Upper lobe of right lung (tissue), 1 donor: ENCODE measurements at regions not wholly inside any gene's neighbourhood (a gene's known extent, or its start where the extent isn't known, plus 50 kb on each side); places are given as distances from the start of the nearest gene placed in this dataset.

Source experiments
- ATAC-seq: fragments of 200-7000 bp; cut with Tn5 transposase; one replicate; pipeline ENCODE4 v1.9.1; 2020; ENCODE audit warnings: mild to moderate bottlenecking, moderate library complexity
- DNase-seq: peaks from one replicate; pipeline ENCODE4 v3.0.0-alpha.2; 2020
- H3K27ac ChIP-seq: fragments of 200-600 bp; one replicate; pipeline ENCODE4 v1.8.0; 2022
- H3K27me3 ChIP-seq: fragments of 200-600 bp; one replicate; pipeline ENCODE4 v1.8.0; 2022; ENCODE audit warnings: mild to moderate bottlenecking
- H3K36me3 ChIP-seq: fragments of 200-600 bp; one replicate; pipeline ENCODE4 v1.8.0; 2022
- H3K4me1 ChIP-seq: fragments of 200-600 bp; one replicate; pipeline ENCODE4 v1.8.0; 2022
- H3K4me3 ChIP-seq: fragments of 200-600 bp; one replicate; pipeline ENCODE4 v1.8.0; 2022; ENCODE audit warnings: mild to moderate bottlenecking
- H3K9me3 ChIP-seq: fragments of 200-600 bp; one replicate; pipeline ENCODE4 v1.8.0; 2022
- CTCF ChIP-seq: fragments of 200-600 bp; IDR thresholded peaks from one replicate; pipeline ENCODE4 v1.8.0; 2022; ENCODE audit warnings: antibody characterized with exemption
- intact Hi-C: fragments of 100-400 bp; cut with DNase I; formaldehyde crosslinking; loops from one replicate; pipeline ENCODE4 v1.11.0; 2022
- donor health status: DM: no; HTN: yes; CAD: no; lungs with severe emphysema.

- H3K9me3 ChIP-seq = no peaks in the 10 kb centered on the region
- intact Hi-C loops = no loop called here
- no peak overlapping the region for H3K27ac ChIP-seq
- H3K36me3 ChIP-seq = no peaks in the 10 kb centered on the region
- H3K27me3 ChIP-seq = no peaks in the 10 kb centered on the region
- no peak for DNase-seq
- TF ChIP-seq CTCF = no peak
- H3K4me3 ChIP-seq = no peak overlapping the region
- no peak for ATAC-seq
- H3K4me1 ChIP-seq = peaks cover 2% of the 10 kb centered on the region
Observed at GRCh38 chr1:30188999-30189398, 534.4 kb downstream of the MATN1 start.

- H3K27me3 ChIP-seq = no peaks in the 10 kb centered on the region
Observed at GRCh38 chr1:30188329-30188728, 535.1 kb downstream of the MATN1 start.

GRCh38 chr1:30187413-30188023 is 535.9 kb downstream of the MATN1 start:
- H3K27me3 ChIP-seq = no peaks in the 10 kb centered on the region
- no peaks in the 10 kb centered on the region for H3K9me3 ChIP-seq
- no peaks in the 10 kb centered on the region for H3K36me3 ChIP-seq
- no peak overlapping the region for H3K4me3 ChIP-seq
- peaks cover 2% of the 10 kb centered on the region for H3K4me1 ChIP-seq
- no peak for ATAC-seq
- no peak overlapping the region for H3K27ac ChIP-seq
- intact Hi-C loops = no loop called here
- TF ChIP-seq CTCF = no peak
- no peak for DNase-seq

More at GRCh38 chr1:30188329-30188728, 535.1 kb downstream of the MATN1 start:
- Histone ChIP-seq H3K27ac (no peak overlapping the region), H3K9me3 (no peaks in the 10 kb centered on the region), H3K36me3 (no peaks in the 10 kb centered on the region), H3K4me3 (no peak overlapping the region), H3K4me1 (peaks cover 2% of the 10 kb centered on the region)
- peak; percentile 32 for DNase-seq
- ATAC-seq = no peak
- no peak for TF ChIP-seq CTCF
- intact Hi-C loops = no loop called here

GRCh38 chr1:30186586-30186985 is 536.8 kb downstream of the MATN1 start:
- H3K27me3 ChIP-seq = no peaks in the 10 kb centered on the region
- ATAC-seq (no peak), DNase-seq (no peak)
- no peak for TF ChIP-seq CTCF
- no peak overlapping the region for H3K4me3 ChIP-seq
- H3K27ac ChIP-seq = no peak overlapping the region
- H3K9me3 ChIP-seq = no peaks in the 10 kb centered on the region
- intact Hi-C loops = no loop called here
- H3K4me1 ChIP-seq = peaks cover 2% of the 10 kb centered on the region
- no peaks in the 10 kb centered on the region for H3K36me3 ChIP-seq

- no peak overlapping the region for H3K4me3 ChIP-seq
- intact Hi-C loops = no loop called here
- H3K27me3 ChIP-seq = no peaks in the 10 kb centered on the region
- DNase-seq = no peak
- no peaks in the 10 kb centered on the region for H3K4me1 ChIP-seq
- H3K27ac ChIP-seq = no peak overlapping the region
- no peaks in the 10 kb centered on the region for H3K9me3 ChIP-seq
- no peaks in the 10 kb centered on the region for H3K36me3 ChIP-seq
- no peak for ATAC-seq
- no peak for TF ChIP-seq CTCF
Observed at GRCh38 chr1:30185809-30186208, 537.6 kb downstream of the MATN1 start.

GRCh38 chr1:30185313-30185712 is 538.1 kb downstream of the MATN1 start:
- Histone ChIP-seq H3K36me3 (no peaks in the 10 kb centered on the region), H3K9me3 (no peaks in the 10 kb centered on the region), H3K4me1 (no peaks in the 10 kb centered on the region), H3K27ac (no peak overlapping the region), H3K4me3 (no peak overlapping the region), H3K27me3 (no peaks in the 10 kb centered on the region)
- TF ChIP-seq CTCF = no peak
- DNase-seq (no peak), ATAC-seq (no peak)
- intact Hi-C loops = no loop called here
